DMS153 (cell line): ENCODE measurements at regions not wholly inside any gene's neighbourhood (a gene's known extent, or its start where the extent isn't known, plus 50 kb on each side); places are given as distances from the start of the nearest gene placed in this dataset.
A peak's percentile ranks its signal among the peaks of the same experiment; 100 is the strongest.
"Not testable (repeated sequence)": the region's sequence is repeated elsewhere in the genome, so short reads cannot be mapped to it uniquely, and the experiment has no call there.

ENCODE experiments used
- DNase-seq: peaks from one replicate; lab custom pipeline; 2025; lab: John Stamatoyannopoulos, UW

DNA sequence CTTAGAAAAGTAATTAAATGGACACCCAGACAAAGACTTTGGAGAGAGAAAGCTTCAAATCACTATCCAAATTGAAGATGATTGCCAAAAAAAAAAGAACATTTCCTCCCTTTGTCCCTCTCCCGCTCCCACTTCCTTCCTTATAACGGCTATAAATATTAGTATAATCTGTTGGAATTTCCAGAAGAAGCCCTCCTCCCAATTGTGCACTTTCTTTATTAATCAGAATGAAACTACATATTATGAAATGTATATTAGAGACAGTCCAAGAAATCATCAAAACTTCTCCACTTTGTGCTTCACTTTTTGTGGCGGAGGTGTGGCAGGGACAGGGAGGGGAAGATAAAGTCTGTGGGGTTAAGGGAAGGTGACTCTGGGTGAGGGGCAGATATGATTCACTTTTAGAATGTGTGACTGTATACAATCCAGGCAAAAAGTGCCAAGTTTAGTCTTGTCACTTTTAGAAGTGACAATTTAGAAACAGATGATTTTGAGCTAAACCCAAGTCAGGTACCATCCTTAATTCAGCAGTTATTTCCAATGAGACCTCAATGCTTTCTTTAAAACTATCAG lies 195.0 kb upstream of the MARCKS start:
- DNase-seq = no peak

DNA sequence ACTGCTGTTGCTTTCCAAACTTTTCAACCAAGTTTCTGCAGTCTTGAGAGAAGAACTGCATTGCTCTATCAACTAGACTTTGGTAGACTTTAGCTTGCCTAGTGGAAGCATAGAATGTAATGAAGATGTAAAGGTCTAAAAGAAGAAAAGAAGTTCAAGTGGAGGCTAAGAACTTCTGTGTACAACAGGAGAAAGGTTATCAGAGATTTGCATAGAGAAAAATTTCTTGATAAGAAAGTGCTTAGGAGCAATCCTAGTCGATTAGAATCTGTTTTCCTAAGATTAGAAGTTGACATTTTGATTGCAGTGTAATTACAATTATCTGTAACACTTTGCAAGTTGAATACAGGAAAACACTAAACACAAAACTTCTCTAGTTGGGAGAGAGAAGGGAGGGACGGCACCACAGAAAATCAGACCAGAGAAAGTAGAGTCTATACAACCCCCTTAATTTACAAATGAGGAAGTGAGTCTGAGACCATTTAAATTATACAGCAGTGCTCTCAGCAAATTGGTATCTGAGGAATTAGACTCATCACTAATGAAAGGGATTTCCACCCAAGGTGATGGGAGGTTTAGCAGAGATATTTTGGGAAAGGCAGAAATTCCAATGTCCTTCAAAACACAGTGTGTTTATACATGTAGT lies 194.3 kb upstream of the MARCKS start:
- no peak for DNase-seq

DNA sequence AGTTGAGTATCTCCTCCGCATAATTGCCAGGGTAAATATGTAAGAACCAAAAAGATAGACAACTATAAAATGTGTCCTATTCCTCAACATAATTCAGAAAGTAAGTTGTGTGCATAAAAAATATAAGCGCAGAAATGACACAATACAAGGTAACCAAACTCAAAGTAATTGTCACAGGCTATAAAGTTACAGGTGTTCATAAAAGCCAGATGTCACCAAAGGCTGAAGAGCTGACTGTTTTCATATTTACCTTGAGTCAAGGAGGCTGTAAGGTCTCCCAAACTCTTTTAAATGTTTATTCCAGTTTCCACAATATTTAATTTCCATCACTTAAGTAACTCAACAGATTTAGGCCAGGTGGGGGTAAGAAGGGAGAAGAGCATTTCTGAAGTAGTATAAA lies 192.2 kb upstream of the MARCKS start:
- no peak for DNase-seq

DNA sequence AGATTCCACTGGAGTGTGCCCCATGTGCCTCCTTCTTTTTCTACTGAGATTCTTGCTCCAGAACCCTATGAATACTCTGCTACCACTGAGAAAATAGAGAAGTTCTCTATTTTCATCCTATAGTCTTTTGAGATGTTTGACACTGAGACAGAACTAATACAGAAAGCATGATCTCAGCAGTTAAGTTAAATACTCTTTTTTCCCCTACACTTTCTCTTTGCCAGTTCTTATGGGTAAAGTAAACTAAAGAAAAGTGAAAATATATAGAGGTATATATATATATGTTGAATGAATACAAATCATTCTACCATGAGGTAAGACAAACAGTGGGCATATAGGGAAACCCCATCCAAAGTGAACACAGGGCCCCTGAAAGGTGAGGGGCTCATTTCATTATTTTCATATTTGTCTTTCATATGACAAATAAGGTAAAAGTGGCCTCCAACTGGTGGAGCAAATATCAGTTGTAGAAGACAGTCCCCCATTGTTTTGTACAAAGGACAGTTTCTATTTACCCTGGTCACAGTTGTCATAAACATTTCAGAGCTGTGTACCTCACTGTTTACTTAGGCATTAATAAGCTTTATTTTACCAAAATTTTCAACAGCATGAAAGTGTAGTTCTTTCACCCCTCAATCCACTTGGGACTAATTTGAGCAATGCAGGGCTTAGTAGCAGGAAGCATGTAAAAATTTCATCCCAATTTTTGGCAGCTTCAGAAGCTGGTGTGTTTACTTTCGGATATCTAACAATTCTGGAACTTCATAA lies 188.3 kb upstream of the MARCKS start:
- peak; percentile 68 for DNase-seq

DNA sequence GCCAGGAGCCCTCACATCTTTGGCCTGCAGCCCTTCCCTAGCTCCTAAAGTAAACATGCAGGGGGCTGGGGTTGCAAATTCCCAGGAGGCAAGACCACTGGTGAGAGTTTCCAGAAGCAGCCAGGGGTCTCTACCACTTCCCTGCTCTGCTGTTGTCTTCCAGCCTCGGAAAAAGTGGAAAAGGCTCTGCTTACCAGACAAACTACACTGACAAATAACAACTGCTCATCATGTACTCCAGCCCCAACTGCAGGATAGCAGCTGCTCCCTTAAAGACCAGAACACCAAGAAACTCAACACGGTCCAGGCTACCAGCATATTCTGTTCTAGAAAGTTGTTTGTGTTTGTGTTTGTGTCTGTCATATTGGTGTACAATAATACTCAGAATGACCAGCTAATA lies 187.5 kb upstream of the MARCKS start:
- DNase-seq = no peak

DNA sequence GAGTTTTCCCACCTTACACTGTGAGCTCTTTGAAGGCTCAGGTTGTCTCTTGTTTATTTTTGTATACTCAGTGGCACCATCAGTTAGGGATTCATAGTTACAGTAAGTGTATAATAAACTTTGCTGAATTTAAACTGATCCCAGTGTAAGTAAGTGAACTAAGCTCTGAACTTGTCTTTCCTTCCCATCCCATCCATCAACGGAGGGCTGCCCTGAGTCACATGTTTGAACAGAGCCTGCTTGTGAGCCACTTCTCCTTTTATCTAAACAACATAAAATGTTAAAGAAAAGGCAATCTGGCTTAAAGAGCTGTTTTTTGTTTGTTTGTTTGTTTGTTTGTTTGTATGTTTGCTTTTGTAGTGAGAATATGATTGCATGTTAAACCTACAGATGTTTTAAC lies 185.7 kb upstream of the MARCKS start:
- DNase-seq = no peak

DNA sequence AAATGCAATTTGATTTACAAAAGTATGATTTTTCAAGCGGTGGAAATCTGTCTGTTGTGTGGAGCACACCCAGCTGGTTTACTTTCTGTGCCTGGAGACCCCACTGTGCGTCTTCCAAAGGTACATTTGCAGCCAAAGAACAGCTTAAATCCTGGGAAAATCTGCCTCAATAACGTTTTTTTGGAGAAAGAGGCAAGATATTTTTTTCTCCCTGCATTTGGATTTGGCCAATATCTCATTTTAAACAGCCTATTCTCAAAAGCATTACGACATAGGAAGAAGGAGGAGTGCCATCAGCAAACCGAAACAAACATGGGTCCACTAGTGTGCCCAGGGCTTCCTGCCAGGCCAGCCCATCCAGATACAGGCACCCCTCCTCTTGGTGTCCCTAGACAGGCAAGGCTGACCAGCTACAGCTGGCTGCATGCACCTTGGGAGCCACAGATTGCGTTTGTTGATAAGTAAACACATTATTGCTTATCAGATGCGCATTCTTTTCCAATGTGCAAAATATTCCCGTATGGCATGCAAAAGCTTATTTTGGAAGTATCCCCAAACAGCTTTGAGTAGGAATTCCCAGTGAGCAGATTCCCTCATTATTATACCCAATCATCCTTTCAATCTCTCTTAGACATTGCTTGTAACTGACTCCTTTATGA lies 184.5 kb upstream of the MARCKS start:
- no peak for DNase-seq

DNA sequence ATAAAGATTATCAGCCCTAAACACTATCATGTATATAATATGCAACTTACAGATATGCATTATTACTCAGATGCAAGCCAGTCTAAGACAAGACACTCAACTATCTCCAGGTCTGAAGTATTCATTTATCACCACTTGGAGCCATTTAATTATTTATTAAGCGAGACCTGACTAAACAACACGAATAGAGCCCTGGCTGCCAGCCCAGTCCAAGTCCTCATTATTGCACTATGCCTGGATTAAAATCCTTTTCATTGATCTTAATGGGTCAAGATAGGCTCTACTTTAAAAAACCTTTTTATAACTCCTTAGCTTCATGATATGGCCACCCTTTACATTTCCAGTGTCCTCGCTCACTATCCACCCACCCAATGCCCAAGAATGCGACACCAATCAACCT lies 183.1 kb upstream of the MARCKS start:
- peak; percentile 41 for DNase-seq

DNA sequence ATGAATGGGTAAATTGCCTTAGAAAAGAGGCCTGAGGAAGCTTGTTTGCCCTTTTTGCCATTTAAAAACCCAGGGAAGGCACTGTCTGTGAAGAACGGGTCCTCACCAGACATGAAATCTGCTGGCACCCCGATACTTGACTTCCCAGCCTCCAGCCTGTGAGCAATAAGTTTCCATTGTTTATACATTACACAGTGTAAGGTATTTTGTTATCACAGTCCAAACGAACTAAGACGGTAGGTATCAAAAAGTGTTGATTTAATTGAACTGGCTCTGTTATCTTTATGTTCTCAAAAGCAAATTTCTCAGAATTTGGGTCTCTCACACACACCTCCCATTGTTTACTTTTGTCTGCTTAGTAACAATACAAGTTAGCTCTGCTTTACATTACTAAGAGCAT lies 181.1 kb upstream of the MARCKS start:
- no peak for DNase-seq

DNA sequence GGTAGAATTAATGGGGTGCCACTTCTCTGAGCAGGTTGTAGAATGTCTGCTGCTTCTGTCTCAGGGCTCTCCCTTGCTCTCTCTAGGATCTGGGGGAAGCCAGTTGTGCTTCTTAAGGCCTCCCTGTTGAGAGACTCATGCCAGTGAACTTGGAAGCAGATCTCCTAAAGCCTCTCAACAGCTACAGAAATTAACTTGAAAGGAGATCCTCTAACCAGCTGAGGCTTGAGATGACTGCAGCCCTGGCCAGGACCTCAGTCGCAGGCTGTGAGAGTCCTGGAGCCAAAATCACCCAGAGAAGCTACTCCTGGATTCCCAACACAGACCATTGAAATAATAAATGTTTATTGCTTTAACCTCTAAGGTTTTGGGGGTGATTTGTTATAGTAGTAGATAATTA lies 180.2 kb upstream of the MARCKS start:
- DNase-seq = no peak

DNA sequence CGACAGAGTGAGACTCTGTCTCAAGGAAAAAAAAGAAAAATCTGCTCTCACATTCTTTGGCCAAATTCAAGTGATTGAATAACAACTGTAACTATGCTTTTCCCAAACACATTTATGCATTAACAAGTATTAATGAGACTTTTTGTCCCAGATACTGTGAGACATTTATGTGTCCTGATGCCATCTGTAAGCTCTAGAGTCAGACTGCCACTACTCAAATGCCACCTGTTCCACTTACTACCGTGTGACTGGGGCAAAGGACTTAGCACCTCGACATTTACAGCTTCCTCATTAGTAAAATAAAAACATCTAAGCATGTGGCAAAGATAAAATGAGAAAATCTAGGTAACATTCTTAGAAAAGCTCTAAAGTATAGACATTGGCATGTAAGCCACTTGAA lies 178.1 kb upstream of the MARCKS start:
- DNase-seq = no peak

DNA sequence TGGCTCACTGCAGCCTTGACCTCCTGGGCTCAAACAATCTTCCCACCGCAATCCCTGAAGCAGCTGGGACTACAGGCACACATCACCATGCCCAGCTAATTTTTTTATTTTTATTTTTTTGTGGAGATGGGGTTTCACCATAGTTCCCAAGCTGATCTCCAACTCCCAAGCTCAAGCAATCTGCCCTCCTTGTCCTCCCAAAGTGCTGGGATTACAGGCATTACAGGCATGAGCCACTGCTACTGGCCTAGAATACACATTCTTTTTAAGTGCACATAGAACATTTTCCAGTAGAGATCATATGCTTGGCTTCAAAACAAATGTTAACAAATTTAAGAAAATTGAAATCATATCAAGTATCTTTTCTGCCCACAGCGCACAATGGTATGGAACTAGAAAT lies 176.8 kb upstream of the MARCKS start:
- no peak for DNase-seq

DNA sequence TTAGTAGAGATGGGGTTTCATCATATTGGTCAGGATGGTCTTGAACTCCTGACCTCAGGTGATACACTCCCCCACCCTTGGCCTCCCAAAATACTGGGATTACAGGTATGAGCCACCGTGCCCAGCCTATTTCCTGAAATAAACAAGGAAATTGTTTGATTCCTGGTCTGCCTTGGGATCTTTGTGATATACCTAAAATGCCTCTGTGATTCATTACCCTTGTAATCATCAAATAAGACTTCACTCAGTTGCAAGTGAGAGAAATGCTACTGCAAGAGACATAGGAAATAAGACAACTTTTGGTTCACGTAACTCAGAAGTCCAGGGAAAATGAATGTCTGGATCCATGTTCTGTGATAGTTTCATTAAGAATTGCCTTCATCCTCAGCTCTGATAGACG lies 173.2 kb upstream of the MARCKS start:
- DNase-seq = no peak

DNA sequence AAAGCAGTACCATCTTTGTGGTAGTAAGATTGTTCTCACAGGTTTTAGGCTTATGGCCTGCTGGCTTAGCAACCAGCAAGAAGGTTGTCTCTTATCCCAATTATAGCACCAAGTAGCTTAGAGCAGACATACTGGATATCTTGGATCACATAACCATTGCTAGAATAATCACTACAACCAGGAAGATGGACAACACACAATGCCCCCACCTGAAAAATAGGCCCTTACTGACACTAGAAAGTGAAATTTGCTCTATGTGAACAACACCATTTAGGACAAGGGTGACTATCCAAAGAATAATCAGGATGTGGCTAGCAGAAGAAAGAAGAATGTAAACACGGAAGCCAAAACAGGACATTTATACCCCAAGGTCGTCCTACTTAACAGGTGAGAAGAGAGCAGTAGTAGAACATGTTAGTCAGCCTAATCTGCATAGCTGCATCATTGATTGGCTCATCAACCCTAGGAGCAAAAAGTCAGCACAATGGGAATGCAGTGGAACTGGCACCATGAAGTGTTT lies 172.7 kb upstream of the MARCKS start:
- DNase-seq = no peak

DNA sequence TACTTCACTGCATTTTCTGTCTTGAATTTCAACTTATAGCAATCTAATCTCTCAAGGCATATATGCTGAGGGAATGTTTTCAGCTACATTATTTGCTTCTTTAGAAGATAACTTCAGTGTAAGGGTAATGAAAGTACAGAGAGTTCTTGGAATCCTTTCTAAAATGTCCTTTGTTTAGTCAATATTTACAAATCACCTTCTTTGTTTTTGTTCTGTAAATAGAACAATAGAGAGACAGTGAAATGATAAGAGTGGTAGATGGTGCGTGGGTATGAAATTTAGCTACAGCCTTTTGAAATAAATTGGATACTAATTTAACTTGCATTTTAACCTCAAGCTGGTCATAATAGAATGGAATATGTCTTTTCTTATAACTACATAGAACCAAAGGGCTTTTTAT lies 171.1 kb upstream of the MARCKS start:
- DNase-seq = no peak

DNA sequence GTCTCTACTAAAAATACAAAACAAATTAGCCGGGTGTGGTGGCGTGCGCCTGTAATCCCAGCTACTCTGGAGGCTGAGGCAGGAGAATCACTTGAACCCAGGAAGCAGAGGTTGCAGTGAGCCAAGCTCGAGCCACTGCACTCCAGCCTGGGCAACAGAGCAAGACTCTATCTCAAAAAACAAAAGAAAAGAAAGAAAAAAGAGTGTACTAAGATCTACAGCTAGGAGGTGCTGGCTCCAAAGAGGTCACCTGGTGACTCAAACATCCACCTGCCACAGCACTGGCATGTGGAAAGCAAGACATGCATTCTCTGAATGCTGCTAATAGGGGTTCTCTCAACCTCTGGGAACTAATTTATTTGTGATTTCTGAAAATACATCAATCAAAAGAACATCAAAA lies 167.5 kb upstream of the MARCKS start:
- DNase-seq = not testable (repeated sequence)

DNA sequence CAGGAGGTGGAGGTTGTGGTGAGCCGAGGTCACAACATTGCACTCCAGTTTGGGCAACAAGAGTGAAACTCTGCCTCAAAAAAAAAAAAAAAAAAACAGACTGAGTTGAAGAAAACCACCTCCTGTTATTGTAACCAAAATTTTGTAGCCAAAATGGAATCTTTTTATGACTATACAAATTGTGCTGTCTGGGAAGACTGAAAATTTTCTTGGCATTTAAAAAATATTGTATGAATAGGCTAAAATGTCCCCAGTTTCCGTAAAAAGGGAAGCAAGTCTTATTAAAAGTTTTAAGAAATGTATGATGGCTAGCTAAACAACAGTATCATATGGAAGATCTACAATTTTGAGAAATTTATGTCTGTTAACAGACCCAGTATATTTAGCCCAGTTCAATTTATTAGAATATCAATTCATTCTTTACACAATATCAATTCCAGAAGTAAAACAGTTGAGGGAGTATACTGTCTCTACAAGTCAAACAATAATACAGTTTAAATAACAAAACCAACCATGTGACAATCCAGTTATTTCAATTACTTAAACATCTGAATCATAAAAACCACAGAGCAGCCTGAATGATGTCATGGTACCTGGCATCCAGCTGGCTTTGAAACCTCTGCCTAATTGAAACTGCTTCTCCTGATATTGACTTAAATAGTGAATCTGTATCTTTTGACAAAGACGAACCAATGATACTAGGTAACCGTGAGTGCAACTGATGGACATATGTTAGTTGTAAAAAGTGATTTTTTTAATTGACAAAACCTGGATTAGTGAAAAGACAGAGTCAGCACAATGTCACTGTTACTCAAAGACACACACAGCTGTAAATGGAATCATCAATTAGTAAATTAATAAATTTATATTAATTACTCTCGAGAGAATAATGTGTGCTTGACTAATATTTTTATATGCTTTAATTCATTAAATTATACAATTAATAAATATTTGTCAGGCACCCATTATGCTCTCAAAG lies 166.6 kb upstream of the MARCKS start:
- DNase-seq = peak; percentile 81

DNA sequence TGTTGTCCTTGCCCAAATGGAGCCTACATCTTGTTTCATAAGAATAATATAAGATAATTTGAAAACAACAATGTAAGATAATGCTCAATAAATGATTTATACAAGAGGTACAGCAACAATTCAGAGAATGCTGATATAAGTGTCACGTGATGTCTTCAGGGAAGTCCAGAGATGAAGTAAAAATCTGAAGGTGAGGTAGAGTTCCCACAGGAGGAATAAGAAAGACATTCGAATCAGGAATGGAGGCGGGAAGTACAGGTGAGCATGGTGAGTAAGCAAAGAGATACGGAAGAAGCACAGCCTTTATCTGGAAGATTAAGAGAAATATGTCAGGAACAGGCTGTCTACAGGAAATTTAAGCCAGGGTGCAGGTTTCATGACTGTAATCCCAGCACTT lies 165.9 kb upstream of the MARCKS start:
- no peak for DNase-seq

DNA sequence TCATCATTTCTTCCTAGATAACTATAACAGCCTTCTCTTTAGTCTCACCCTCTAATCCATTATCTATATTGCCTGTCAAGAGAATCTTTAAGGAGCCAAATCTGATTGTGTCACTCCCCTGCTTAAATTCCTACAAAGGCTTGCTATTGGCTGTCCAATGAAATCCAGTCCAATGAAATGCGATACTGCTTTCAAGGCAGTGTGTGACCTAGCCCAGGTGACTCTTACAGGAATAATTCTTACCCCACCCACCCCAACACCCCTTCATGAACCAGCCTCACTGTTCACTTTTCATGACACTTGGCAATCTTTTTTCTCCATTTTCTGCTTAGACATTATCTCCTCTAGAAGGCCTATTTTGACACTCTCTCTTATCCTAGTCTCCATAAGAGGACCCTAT lies 163.3 kb upstream of the MARCKS start:
- DNase-seq = no peak

DNA sequence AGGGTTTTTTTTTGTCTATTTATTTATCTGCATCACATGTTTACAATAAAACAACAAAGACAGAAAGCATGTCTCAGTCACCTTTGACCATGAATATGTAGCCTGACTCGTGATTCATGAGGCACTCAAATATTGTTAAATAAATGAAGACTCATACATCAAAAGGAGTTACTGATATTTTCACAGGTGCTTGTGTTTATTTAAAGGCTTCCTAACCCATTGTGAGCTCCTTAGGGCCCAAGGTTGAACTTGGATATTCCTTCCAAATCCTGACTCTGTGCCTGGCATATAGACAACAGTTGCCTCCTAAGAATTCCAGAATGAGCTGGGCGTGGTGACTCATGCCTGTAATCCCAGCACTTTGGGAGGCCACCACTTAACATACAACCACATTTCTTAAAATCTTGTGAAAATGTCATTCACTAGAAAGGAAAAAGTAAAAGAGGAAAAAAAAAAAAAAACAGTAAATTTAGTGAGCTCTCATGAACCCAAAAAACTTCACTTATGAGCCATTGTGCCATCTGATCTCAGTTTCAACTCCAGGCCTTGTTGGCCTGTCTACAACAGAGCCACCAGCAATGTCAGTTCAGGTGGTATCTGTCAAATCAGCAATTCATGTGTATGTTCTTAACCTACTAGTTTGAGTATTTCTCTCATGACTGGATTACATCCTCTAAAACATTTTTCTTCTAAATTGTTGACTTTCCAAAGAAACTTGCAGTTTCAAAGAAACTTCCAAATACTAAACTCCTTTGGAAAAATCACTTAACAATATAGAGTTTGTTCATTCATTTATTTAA lies 162.7 kb upstream of the MARCKS start:
- no peak for DNase-seq

DNA sequence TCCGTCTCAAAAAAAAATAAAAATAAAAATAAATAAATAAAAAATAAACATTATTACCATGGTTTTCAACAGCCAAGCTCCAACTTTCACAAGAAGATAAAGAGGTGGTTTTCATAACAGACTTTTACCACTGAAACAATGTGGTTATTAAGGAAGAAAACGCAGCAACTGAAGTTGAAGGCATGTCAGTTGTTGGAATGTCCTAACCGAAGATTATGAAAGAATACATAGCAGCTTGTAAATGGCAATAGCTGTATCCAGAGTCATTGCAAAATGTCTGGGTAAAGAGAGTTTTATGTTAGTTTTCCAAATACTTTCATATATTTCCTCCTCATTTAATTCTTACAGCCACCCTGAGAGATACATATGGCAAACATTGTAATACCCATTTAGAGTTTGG lies 161.6 kb upstream of the MARCKS start:
- no peak for DNase-seq
